ENCODE measurements at regions not wholly inside any gene's neighbourhood (a gene's known extent, or its start where the extent isn't known, plus 50 kb on each side); places are given as distances from the start of the nearest gene placed in this dataset.

DNA sequence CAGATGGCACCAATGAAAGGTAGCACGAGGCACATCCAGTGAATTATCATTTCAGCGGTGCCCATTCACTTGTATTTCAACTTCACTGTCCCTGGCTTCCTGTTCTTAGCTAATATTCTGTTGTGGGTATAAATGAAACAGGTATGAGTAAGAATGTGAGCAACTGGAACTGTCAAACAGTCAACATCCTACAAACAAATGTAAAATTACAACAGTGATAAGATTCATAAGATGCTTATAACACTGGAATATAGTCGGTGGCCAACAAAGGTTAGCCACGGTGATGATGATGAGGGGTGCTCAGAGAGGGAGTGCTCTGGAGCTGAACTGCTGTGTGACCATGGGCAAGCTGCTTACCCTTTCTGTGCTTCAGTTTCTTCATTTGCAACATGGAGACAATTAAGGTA lies 74.9 kb upstream of the TOX2 start:
- DNase-seq, result no peak
- H3K36me3 ChIP-seq (ENCODE audit: control insufficient read depth in 1 of 2, insufficient read depth in 2 of 2, low read length in 1 of 2), result no peaks in the 10 kb centered on the region
- no peak overlapping the region for H3K27ac ChIP-seq (ENCODE audit: low read depth in 1 of 2, low read length in 2 of 2)
- intact Hi-C loops (cut with DNase I), result loop anchor here (5.0 to 10.0 kb wide), 4 partner anchors 73 to 245 kb away; partner anchors contain the start of gene TOX2 (in 1 of the 2)
- H3K9me3 ChIP-seq (ENCODE audit: control insufficient read depth, low read length), result no peaks in the 10 kb centered on the region
- H3K27me3 ChIP-seq (ENCODE audit: control insufficient read depth in 1 of 2, insufficient read depth in 2 of 2, low read length in 1 of 2), result no peaks in the 10 kb centered on the region
- H3K4me1 ChIP-seq (ENCODE audit: control insufficient read depth in 1 of 2, insufficient read depth in 2 of 2, low read length in 2 of 2), result no peaks in the 10 kb centered on the region
- H3K4me3 ChIP-seq (ENCODE audit: low read length in 2 of 2), result no peak overlapping the region
- no peak for ATAC-seq (ENCODE audit: low FRiP score)
- 84 to 85% methylated on average over 4 of the region's 4 CpGs for WGBS, 2 donors

DNA sequence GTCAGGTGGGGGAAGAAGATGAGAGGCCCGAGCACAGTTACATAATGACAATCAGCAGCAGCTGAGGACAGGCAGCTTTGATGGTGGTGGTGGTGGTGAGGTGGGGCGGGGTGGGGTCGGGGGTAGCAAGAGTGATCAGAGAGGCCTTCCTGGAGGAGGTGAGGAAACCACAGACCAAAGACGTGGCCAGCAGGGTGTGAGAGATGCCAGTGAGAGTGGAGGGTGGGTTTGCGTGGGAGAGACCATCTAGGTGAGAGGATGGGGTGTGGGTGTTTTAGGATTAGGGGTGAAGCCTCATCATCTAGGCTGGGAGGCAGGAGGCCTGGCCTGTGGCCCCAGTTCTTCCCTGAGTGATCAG lies 76.0 kb upstream of the TOX2 start:
- WGBS, 2 donors, result 79 to 83% methylated on average over 5 of the region's 5 CpGs
- no peaks in the 10 kb centered on the region for H3K36me3 ChIP-seq (ENCODE audit: control insufficient read depth in 1 of 2, insufficient read depth in 2 of 2, low read length in 1 of 2)
- H3K9me3 ChIP-seq (ENCODE audit: control insufficient read depth, low read length), result no peaks in the 10 kb centered on the region
- ATAC-seq (ENCODE audit: low FRiP score), result no peak
- H3K27me3 ChIP-seq (ENCODE audit: control insufficient read depth in 1 of 2, insufficient read depth in 2 of 2, low read length in 1 of 2), result no peaks in the 10 kb centered on the region
- intact Hi-C loops (cut with DNase I), result no loop called here
- H3K4me3 ChIP-seq (ENCODE audit: low read length in 2 of 2), result no peak overlapping the region
- H3K4me1 ChIP-seq (ENCODE audit: control insufficient read depth in 1 of 2, insufficient read depth in 2 of 2, low read length in 2 of 2), result no peaks in the 10 kb centered on the region
- no peak overlapping the region for H3K27ac ChIP-seq (ENCODE audit: low read depth in 1 of 2, low read length in 2 of 2)
- DNase-seq, result no peak

DNA sequence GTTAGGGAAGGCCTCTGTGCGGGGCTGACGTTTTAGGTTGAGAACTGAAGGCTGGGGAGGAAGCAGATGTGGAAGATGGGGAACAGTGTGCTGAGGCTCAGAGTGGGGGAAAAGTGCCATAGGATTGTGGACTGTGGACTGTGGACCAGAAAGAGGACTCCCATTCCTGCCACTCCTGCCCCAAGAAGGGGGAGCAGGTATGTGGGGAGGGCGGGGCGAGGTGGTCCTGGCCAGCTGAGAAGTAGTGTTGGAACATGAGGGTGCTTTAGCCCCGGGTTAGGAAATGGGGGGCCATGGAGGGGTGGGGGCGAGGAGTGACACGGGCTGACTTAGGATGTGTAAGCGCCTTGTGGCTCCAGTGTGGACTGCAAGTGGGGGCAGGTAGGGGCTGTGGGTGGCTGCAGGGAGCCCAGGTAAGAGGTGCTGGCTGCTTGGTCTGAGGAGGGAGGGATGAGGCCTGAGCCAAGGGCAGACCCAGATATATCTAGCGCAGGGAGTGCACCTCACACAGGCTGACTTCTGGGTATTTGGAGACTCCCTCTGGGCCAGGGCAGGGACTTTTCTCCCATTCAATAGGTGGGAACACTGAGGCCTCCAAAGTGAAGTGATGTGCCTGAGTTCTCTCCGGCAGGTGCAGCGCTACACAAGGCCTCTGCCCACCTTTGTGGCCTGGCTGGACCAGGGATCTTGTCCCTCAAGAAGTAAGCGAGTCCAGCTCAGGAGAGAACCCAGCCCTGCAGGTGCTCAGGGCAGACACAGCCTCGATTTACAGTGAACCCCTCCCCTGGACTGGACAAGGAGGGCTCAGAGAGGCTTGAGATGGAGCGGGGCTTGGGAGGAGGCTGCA lies 76.6 kb upstream of the TOX2 start:
- DNase-seq, result no peak
- intact Hi-C loops (cut with DNase I), result no loop called here
- Histone ChIP-seq H3K27ac (ENCODE audit: low read depth in 1 of 2, low read length in 2 of 2) (no peak overlapping the region), H3K27me3 (ENCODE audit: control insufficient read depth in 1 of 2, insufficient read depth in 2 of 2, low read length in 1 of 2) (no peaks in the 10 kb centered on the region), H3K9me3 (ENCODE audit: control insufficient read depth, low read length) (no peaks in the 10 kb centered on the region), H3K4me3 (ENCODE audit: low read length in 2 of 2) (no peak overlapping the region), H3K36me3 (ENCODE audit: control insufficient read depth in 1 of 2, insufficient read depth in 2 of 2, low read length in 1 of 2) (no peaks in the 10 kb centered on the region), H3K4me1 (ENCODE audit: control insufficient read depth in 1 of 2, insufficient read depth in 2 of 2, low read length in 2 of 2) (no peaks in the 10 kb centered on the region)
- ATAC-seq (ENCODE audit: low FRiP score), result no peak
- WGBS, 2 donors, result 90 to 91% methylated on average over 14 of the region's 14 CpGs

DNA sequence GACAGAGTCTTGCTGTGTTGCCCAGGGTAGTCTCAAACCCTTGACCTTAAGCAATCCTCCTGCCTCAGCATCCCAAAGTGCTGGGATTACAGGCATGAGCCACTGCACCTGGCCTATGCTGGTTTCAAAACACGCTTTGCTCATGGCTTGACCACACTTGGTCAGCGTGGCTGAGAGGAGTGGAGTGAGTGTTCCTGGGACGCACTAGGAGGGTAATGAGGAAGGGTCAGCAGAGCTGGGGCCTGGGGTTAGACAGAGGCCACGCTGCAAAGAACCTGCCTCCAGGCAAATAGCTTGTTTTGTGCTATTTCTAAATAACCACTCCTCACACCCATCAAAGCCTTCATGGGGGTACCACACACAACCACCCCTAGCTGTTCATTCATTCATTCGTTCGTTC lies 77.9 kb upstream of the TOX2 start:
- Histone ChIP-seq H3K9me3 (ENCODE audit: control insufficient read depth, low read length) (no peaks in the 10 kb centered on the region), H3K27ac (ENCODE audit: low read depth in 1 of 2, low read length in 2 of 2) (no peak overlapping the region), H3K4me3 (ENCODE audit: low read length in 2 of 2) (no peak overlapping the region), H3K27me3 (ENCODE audit: control insufficient read depth in 1 of 2, insufficient read depth in 2 of 2, low read length in 1 of 2) (no peaks in the 10 kb centered on the region), H3K4me1 (ENCODE audit: control insufficient read depth in 1 of 2, insufficient read depth in 2 of 2, low read length in 2 of 2) (no peaks in the 10 kb centered on the region), H3K36me3 (ENCODE audit: control insufficient read depth in 1 of 2, insufficient read depth in 2 of 2, low read length in 1 of 2) (no peaks in the 10 kb centered on the region)
- intact Hi-C loops (cut with DNase I), result no loop called here
- no peak for DNase-seq
- no peak for ATAC-seq (ENCODE audit: low FRiP score)
- 90 to 95% methylated on average over 6 of the region's 6 CpGs for WGBS, 2 donors

DNA sequence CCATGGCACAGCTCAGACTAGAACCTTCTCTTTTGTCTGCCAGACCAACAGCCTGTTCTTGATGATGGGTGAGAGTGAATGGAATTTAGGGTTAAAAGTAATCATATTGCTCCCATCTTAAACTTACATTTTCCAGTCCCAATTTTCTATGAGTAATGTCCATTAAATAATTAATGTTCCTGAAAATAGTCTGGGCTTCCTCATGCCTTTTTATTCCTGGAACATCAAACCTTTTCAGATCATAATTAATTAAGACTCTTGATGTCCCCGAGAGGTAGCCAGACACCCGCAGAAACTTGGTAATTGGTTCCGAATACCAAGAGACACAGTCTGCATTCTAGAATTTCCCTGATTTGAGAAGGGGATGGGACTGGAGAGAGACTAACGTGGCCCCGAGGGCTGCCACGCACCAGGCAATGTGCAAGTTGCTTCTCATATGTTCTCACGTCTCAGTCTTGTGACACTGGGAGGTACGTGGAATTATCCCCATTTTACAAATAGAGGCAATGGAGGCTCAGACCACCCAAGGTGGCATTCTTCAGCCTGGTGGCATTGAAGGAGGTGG lies 78.6 kb upstream of the TOX2 start:
- Histone ChIP-seq H3K4me3 (ENCODE audit: low read length in 2 of 2) (no peak overlapping the region), H3K36me3 (ENCODE audit: control insufficient read depth in 1 of 2, insufficient read depth in 2 of 2, low read length in 1 of 2) (no peaks in the 10 kb centered on the region), H3K4me1 (ENCODE audit: control insufficient read depth in 1 of 2, insufficient read depth in 2 of 2, low read length in 2 of 2) (no peaks in the 10 kb centered on the region), H3K27me3 (ENCODE audit: control insufficient read depth in 1 of 2, insufficient read depth in 2 of 2, low read length in 1 of 2) (no peaks in the 10 kb centered on the region), H3K27ac (ENCODE audit: low read depth in 1 of 2, low read length in 2 of 2) (no peak overlapping the region), H3K9me3 (ENCODE audit: control insufficient read depth, low read length) (no peaks in the 10 kb centered on the region)
- DNase-seq, result no peak
- intact Hi-C loops (cut with DNase I), result no loop called here
- WGBS, 2 donors, result 82 to 87% methylated on average over 8 of the region's 8 CpGs
- ATAC-seq (ENCODE audit: low FRiP score), result no peak

DNA sequence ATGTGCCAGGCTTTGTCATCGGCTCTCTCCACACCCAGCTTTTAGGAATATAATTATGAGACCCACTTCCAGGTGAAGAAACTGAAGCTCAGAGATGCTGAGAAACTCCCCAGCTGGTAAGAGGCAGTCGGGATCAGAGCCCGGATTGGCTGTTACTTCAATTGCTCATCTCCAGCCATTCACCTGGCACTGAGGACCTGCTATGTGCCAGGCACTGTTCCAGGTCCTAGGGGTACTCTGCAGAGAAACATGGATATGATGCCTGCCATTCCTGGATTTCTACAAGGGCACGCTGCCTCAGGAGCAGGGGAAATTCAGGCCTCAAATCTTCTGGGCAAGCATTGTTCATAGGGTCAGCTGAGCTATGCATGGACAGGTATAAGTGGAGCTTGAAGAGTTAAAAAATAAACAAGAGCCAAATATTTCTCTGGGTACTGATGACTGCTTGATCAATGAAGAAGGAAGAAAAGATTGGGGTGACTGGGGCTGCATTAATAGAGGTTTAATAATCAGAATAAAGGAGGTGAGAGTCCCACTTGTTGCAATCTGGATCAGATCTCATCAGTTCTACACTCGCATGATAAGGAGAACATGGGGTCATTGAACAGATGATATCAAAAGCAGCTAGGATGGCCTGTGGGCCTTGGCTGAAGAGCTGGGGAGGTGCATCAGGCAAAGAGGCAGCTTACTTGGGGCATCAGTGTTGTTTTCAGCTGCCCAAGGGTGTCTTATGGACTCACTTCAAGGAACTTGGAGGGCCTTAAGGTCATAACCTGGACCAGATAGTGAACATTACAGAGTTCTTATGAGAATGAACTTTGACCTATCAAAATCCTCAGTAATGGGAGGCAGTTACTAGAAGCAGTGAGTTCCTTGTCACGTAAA lies 80.9 kb upstream of the TOX2 start:
- Histone ChIP-seq H3K27me3 (ENCODE audit: control insufficient read depth in 1 of 2, insufficient read depth in 2 of 2, low read length in 1 of 2) (no peaks in the 10 kb centered on the region), H3K36me3 (ENCODE audit: control insufficient read depth in 1 of 2, insufficient read depth in 2 of 2, low read length in 1 of 2) (no peaks in the 10 kb centered on the region), H3K4me1 (ENCODE audit: control insufficient read depth in 1 of 2, insufficient read depth in 2 of 2, low read length in 2 of 2) (no peaks in the 10 kb centered on the region), H3K4me3 (ENCODE audit: low read length in 2 of 2) (no peak overlapping the region), H3K27ac (ENCODE audit: low read depth in 1 of 2, low read length in 2 of 2) (no peak overlapping the region), H3K9me3 (ENCODE audit: control insufficient read depth, low read length) (peaks cover 4% of the 10 kb centered on the region)
- intact Hi-C loops (cut with DNase I), result no loop called here
- DNase-seq (no peak), ATAC-seq (ENCODE audit: low FRiP score) (no peak)
- 87 to 89% methylated on average over 6 of the region's 6 CpGs for WGBS, 2 donors

DNA sequence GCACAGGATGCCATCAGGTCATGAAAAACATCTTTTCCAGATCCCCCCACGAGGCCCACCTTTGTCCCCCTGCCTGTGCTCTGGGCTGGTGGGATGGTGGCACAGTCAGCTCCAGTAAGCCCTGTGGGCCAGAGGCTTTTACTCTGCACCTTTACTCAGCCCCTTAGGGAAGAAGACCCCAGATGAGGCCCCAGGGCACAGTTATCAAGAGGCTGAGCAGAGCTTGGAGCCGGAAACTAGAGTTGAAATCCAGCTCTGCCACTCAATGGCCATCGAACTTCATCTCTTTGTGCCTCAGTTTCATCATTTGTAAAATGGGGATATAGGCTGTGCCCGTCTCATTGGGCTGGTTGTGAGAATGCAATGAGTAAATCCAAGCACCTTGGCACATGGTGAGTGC lies 81.7 kb upstream of the TOX2 start:
- DNase-seq, result no peak
- no peak for ATAC-seq (ENCODE audit: low FRiP score)
- 81 to 83% methylated on average over 4 of the region's 4 CpGs for WGBS, 2 donors
- H3K4me3 ChIP-seq (ENCODE audit: low read length in 2 of 2), result no peak overlapping the region
- no peaks in the 10 kb centered on the region for H3K36me3 ChIP-seq (ENCODE audit: control insufficient read depth in 1 of 2, insufficient read depth in 2 of 2, low read length in 1 of 2)
- H3K27me3 ChIP-seq (ENCODE audit: control insufficient read depth in 1 of 2, insufficient read depth in 2 of 2, low read length in 1 of 2), result no peaks in the 10 kb centered on the region
- intact Hi-C loops (cut with DNase I), result no loop called here
- no peaks in the 10 kb centered on the region for H3K4me1 ChIP-seq (ENCODE audit: control insufficient read depth in 1 of 2, insufficient read depth in 2 of 2, low read length in 2 of 2)
- H3K9me3 ChIP-seq (ENCODE audit: control insufficient read depth, low read length), result peaks cover 4% of the 10 kb centered on the region
- no peak overlapping the region for H3K27ac ChIP-seq (ENCODE audit: low read depth in 1 of 2, low read length in 2 of 2)

DNA sequence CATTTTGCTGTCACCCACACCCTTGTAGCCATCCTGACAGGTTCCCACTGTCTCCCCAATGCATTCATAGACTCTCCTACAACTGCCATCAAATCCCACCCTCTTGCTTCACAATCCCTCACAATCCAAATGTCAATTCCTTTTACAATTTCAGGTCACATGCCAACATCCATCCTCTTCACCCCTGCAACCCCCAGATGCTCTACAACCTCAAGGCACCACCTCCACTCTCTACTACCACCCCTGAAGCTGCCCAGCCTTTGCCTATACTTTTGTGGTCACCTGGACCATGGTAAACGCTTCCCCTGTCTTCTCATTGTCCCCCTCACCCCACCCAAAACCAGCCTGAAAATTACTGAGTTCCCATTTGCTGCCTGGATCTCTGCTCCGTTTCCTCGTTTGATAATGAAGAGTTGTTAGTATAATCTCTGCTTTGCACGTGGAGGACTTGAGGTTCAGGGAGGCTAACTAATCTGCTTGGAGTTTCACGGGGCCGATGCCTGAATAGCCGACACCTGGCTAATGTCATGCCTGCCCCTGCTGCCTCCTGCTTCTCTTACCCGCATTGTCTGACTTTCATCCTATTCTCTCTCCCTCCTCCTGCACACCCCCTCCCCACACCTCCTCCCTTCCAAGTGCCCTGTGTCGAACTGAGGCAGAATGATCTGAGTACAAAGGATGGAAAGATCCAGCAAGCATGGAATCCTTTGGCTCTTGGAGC lies 82.4 kb upstream of the TOX2 start:
- ATAC-seq (ENCODE audit: low FRiP score), result no peak
- Histone ChIP-seq H3K9me3 (ENCODE audit: control insufficient read depth, low read length) (peaks cover 4% of the 10 kb centered on the region), H3K27ac (ENCODE audit: low read depth in 1 of 2, low read length in 2 of 2) (no peak overlapping the region), H3K4me3 (ENCODE audit: low read length in 2 of 2) (no peak overlapping the region), H3K27me3 (ENCODE audit: control insufficient read depth in 1 of 2, insufficient read depth in 2 of 2, low read length in 1 of 2) (no peaks in the 10 kb centered on the region), H3K4me1 (ENCODE audit: control insufficient read depth in 1 of 2, insufficient read depth in 2 of 2, low read length in 2 of 2) (no peaks in the 10 kb centered on the region), H3K36me3 (ENCODE audit: control insufficient read depth in 1 of 2, insufficient read depth in 2 of 2, low read length in 1 of 2) (no peaks in the 10 kb centered on the region)
- WGBS, 2 donors, result 64 to 73% methylated on average over 9 of the region's 9 CpGs
- DNase-seq, result no peak
- intact Hi-C loops (cut with DNase I), result no loop called here
